ENCODE measurements at regions not wholly inside any gene's neighbourhood (a gene's known extent, or its start where the extent isn't known, plus 50 kb on each side); places are given as distances from the start of the nearest gene placed in this dataset.

DNA sequence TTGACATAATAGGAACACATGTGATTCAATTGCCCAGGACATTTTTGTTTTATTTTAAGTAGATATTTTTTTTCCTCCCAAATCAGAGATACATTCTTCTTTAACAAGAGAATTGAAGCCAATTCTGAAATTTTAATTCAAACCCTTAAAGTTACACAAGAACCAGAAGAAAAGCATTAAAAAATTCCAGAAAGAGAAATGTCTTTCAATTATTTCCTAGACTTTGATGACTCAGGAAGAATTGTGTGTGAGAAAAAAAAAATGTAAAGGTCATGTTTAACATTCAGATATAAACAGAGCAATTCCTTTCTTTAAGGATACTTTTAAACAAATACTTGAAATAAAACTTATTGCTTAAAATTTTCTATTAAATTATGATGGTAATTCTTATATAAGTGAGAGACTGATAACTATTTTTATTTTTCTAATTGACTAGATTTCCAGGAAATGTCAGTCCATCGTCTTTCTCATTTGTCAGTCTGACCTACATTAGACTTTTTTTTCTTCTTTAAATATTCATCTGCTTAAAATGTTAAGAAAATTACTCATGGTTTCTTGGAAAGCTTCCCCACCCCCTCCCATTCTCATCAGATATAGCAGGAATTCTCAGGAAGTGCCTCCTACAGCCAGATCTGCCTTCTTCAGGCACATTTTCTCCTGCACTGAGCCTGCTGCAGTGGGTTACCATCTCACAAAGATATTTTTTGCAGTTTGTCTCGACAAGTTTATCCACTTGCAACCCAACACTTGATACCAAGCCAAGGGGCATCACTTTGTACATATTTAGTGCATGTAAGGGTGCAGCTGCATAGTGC is 261.8 kb upstream of the CBLB start:
- Histone ChIP-seq H3K36me3 (no peaks in the 10 kb centered on the region), H3K4me3 (no peak overlapping the region), H3K9me3 (no peaks in the 10 kb centered on the region), H3K4me1 (peaks cover 0 to 10% (median 6%) of the 10 kb centered on the region in 4 donors), H3K27ac (no peak overlapping the region), H3K27me3 (no peaks in the 10 kb centered on the region)
- ATAC-seq (ENCODE audit: low FRiP score in 2 of 2), result peak in 1 of 2 donors; percentile 57
- TF ChIP-seq EP300 (IDR thresholded peaks at IDR 0.05), result no peak
- no peak for TF ChIP-seq POLR2A (IDR thresholded peaks at IDR 0.05)
- TF ChIP-seq POLR2AphosphoS5 (IDR thresholded peaks at IDR 0.05), result no peak
- TF ChIP-seq CTCF (IDR thresholded peaks at IDR 0.05), result no peak
- no peak for DNase-seq
- WGBS, 2 donors, result 37 to 44% methylated on average over 2 of the region's 2 CpGs

- Histone ChIP-seq H3K27ac (no peak overlapping the region), H3K36me3 (no peaks in the 10 kb centered on the region), H3K4me1 (peaks cover 0 to 7% (median 4%) of the 10 kb centered on the region in 4 donors), H3K9me3 (no peaks in the 10 kb centered on the region), H3K27me3 (no peaks in the 10 kb centered on the region), H3K4me3 (no peak overlapping the region)
- DNase-seq (peak in 1 of 2 donors; percentile 48), ATAC-seq (ENCODE audit: low FRiP score in 2 of 2) (peak in 1 of 2 donors; percentile 65)
- TF ChIP-seq POLR2A (IDR thresholded peaks at IDR 0.05) (no peak), POLR2AphosphoS5 (IDR thresholded peaks at IDR 0.05) (no peak), CTCF (IDR thresholded peaks at IDR 0.05) (no peak), EP300 (IDR thresholded peaks at IDR 0.05) (no peak)
- 96 to 100% methylated on average over 4 to 26 of the region's 26 CpGs for WGBS, 2 donors
Measured at GRCh38 chr3:106135451-106136160, 266.8 kb upstream of the CBLB start.

GRCh38 chr3:106139826-106140225 is 271.0 kb upstream of the CBLB start:
- Histone ChIP-seq H3K27me3 (no peaks in the 10 kb centered on the region), H3K27ac (no peak overlapping the region), H3K9me3 (no peaks in the 10 kb centered on the region), H3K4me3 (no peak overlapping the region), H3K36me3 (no peaks in the 10 kb centered on the region), H3K4me1 (no peaks in the 10 kb centered on the region)
- WGBS, 2 donors, result 73 to 81% methylated on average over 1 of the region's 1 CpG
- ATAC-seq (ENCODE audit: low FRiP score in 2 of 2) (no peak), DNase-seq (no peak)
- TF ChIP-seq CTCF (IDR thresholded peaks at IDR 0.05) (no peak), POLR2A (IDR thresholded peaks at IDR 0.05) (no peak), EP300 (IDR thresholded peaks at IDR 0.05) (no peak), POLR2AphosphoS5 (IDR thresholded peaks at IDR 0.05) (no peak)

DNA sequence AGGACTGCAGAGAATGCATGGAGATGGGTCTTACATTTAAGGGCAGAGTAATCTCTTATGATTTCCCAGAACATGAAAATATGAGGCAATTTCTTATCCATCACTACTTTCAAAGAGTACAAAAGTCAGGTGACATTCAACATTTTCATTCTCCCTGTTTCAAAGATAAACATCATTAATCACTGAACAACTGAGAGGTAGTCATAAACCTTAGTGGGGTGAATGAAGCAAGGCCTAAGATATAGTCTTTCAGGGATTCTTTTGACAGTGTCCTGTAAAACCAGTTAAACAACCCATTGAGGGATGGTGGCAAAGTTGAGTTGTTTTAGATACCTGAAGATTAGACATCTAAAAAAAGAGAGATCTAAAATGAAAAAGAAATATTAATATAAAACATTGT is 271.6 kb upstream of the CBLB start:
- H3K27me3 ChIP-seq, result no peaks in the 10 kb centered on the region
- ATAC-seq (ENCODE audit: low FRiP score in 2 of 2) (no peak), DNase-seq (no peak)
- TF ChIP-seq POLR2AphosphoS5 (IDR thresholded peaks at IDR 0.05) (no peak), CTCF (IDR thresholded peaks at IDR 0.05) (no peak)
- no peak overlapping the region for H3K4me3 ChIP-seq
- no peaks in the 10 kb centered on the region for H3K4me1 ChIP-seq
- H3K27ac ChIP-seq, result no peak overlapping the region
- H3K36me3 ChIP-seq, result no peaks in the 10 kb centered on the region
- H3K9me3 ChIP-seq, result no peaks in the 10 kb centered on the region

Data from upper lobe of left lung (tissue), 6 donors.